ENCODE measurements at regions not wholly inside any gene's neighbourhood (a gene's known extent, or its start where the extent isn't known, plus 50 kb on each side); places are given as distances from the start of the nearest gene placed in this dataset.

GRCh38 chr5:34486849-34487158 is 169.3 kb upstream of the RAI14 start:
- no peaks in the 10 kb centered on the region for H3K9me3 ChIP-seq (ENCODE audit: low read depth, low read length)
- peak overlapping the region; percentile 94 for H3K27ac ChIP-seq (ENCODE audit: low read depth, low read length)
- no peaks in the 10 kb centered on the region for H4K20me1 ChIP-seq (ENCODE audit: insufficient read depth, low read length)
- H3K4me2 ChIP-seq (ENCODE audit: insufficient read depth, low read length): peak overlapping the region; percentile 76
- no peak overlapping the region for H3K4me3 ChIP-seq (ENCODE audit: insufficient read depth, low read length)
- peaks cover 51% of the 10 kb centered on the region for H3K4me1 ChIP-seq (ENCODE audit: insufficient read depth, low read length)
- no peak for TF ChIP-seq CTCF (IDR thresholded peaks at IDR 0.05; ENCODE audit: extremely low read depth, low read depth, low read length)
- H3K27me3 ChIP-seq (ENCODE audit: insufficient read depth, low read length): no peaks in the 10 kb centered on the region
- H3K36me3 ChIP-seq (ENCODE audit: insufficient read depth, low read length): no peaks in the 10 kb centered on the region
- H3K79me2 ChIP-seq (ENCODE audit: insufficient read depth, low read length): no peaks in the 10 kb centered on the region
- no peak overlapping the region for H2AFZ ChIP-seq (ENCODE audit: low read length)
- no peak for DNase-seq (ENCODE audit: insufficient read length, low spot score, missing footprints)

- Histone ChIP-seq H3K27me3 (ENCODE audit: insufficient read depth, low read length) (no peaks in the 10 kb centered on the region), H3K79me2 (ENCODE audit: insufficient read depth, low read length) (no peaks in the 10 kb centered on the region), H4K20me1 (ENCODE audit: insufficient read depth, low read length) (no peaks in the 10 kb centered on the region), H3K9me3 (ENCODE audit: low read depth, low read length) (no peaks in the 10 kb centered on the region), H3K4me2 (ENCODE audit: insufficient read depth, low read length) (peak overlapping the region; percentile 76), H3K4me3 (ENCODE audit: insufficient read depth, low read length) (peak overlapping the region; percentile 27), H3K36me3 (ENCODE audit: insufficient read depth, low read length) (no peaks in the 10 kb centered on the region), H2AFZ (ENCODE audit: low read length) (peak overlapping the region; percentile 36), H3K4me1 (ENCODE audit: insufficient read depth, low read length) (peaks cover 51% of the 10 kb centered on the region), H3K27ac (ENCODE audit: low read depth, low read length) (peak overlapping the region; percentile 94)
- no peak for TF ChIP-seq CTCF (IDR thresholded peaks at IDR 0.05; ENCODE audit: extremely low read depth, low read depth, low read length)
- peak; percentile 97 for DNase-seq (ENCODE audit: insufficient read length, low spot score, missing footprints)
Measured at GRCh38 chr5:34487159-34487879, 168.8 kb upstream of the RAI14 start.

GRCh38 chr5:34487956-34488355 is 168.2 kb upstream of the RAI14 start:
- H3K4me1 ChIP-seq (ENCODE audit: insufficient read depth, low read length): peaks cover 51% of the 10 kb centered on the region
- no peaks in the 10 kb centered on the region for H3K9me3 ChIP-seq (ENCODE audit: low read depth, low read length)
- DNase-seq (ENCODE audit: insufficient read length, low spot score, missing footprints): no peak
- H3K79me2 ChIP-seq (ENCODE audit: insufficient read depth, low read length): no peaks in the 10 kb centered on the region
- no peaks in the 10 kb centered on the region for H3K27me3 ChIP-seq (ENCODE audit: insufficient read depth, low read length)
- no peaks in the 10 kb centered on the region for H3K36me3 ChIP-seq (ENCODE audit: insufficient read depth, low read length)
- no peaks in the 10 kb centered on the region for H4K20me1 ChIP-seq (ENCODE audit: insufficient read depth, low read length)
- H3K27ac ChIP-seq (ENCODE audit: low read depth, low read length): peak overlapping the region; percentile 94
- peak overlapping the region; percentile 36 for H2AFZ ChIP-seq (ENCODE audit: low read length)
- H3K4me3 ChIP-seq (ENCODE audit: insufficient read depth, low read length): peak overlapping the region; percentile 27
- TF ChIP-seq CTCF (IDR thresholded peaks at IDR 0.05; ENCODE audit: extremely low read depth, low read depth, low read length): no peak
- peak overlapping the region; percentile 76 for H3K4me2 ChIP-seq (ENCODE audit: insufficient read depth, low read length)

GRCh38 chr5:34488984-34489383 is 167.1 kb upstream of the RAI14 start:
- H3K27me3 ChIP-seq (ENCODE audit: insufficient read depth, low read length): no peaks in the 10 kb centered on the region
- no peak for TF ChIP-seq CTCF (IDR thresholded peaks at IDR 0.05; ENCODE audit: extremely low read depth, low read depth, low read length)
- H3K36me3 ChIP-seq (ENCODE audit: insufficient read depth, low read length): no peaks in the 10 kb centered on the region
- peaks cover 51% of the 10 kb centered on the region for H3K4me1 ChIP-seq (ENCODE audit: insufficient read depth, low read length)
- H3K9me3 ChIP-seq (ENCODE audit: low read depth, low read length): no peaks in the 10 kb centered on the region
- H4K20me1 ChIP-seq (ENCODE audit: insufficient read depth, low read length): no peaks in the 10 kb centered on the region
- no peak for DNase-seq (ENCODE audit: insufficient read length, low spot score, missing footprints)
- H2AFZ ChIP-seq (ENCODE audit: low read length): peak overlapping the region; percentile 4
- H3K4me2 ChIP-seq (ENCODE audit: insufficient read depth, low read length): no peak overlapping the region
- peak overlapping the region; percentile 0 for H3K27ac ChIP-seq (ENCODE audit: low read depth, low read length)
- no peak overlapping the region for H3K4me3 ChIP-seq (ENCODE audit: insufficient read depth, low read length)
- no peaks in the 10 kb centered on the region for H3K79me2 ChIP-seq (ENCODE audit: insufficient read depth, low read length)

Data from osteoblast (primary cell).